Sigmoid colon (tissue), 6 donors: ENCODE measurements at regions not wholly inside any gene's neighbourhood (a gene's known extent, or its start where the extent isn't known, plus 50 kb on each side); places are given as distances from the start of the nearest gene placed in this dataset.

Source experiments
- DNase-seq: peaks from one replicate; pipeline ENCODE4 v3.0.0-alpha.2; 2019
- H3K27ac ChIP-seq, 4 donors: fragments of 200-600 bp; sonication (generic); one replicate each; pipeline ENCODE4 v1.5.1; 2016 to 2019; ENCODE audit warnings: mild to moderate bottlenecking in 1 of 4
- H3K27me3 ChIP-seq, 3 donors: fragments of 200-600 bp; sonication (generic); one replicate each; pipeline ENCODE4 v1.5.1; 2019; ENCODE audit warnings: mild to moderate bottlenecking in 1 of 3
- H3K36me3 ChIP-seq, 4 donors: fragments of 200-600 bp; sonication (generic); one replicate each; pipeline ENCODE4 v1.5.1; 2016 to 2019
- H3K4me1 ChIP-seq, 4 donors: fragments of 200-600 bp; sonication (generic); one replicate each; pipeline ENCODE4 v1.5.1; 2017 to 2019
- H3K4me3 ChIP-seq, 4 donors: fragments of 200-600 bp; sonication (generic); one replicate each; pipeline ENCODE4 v1.5.1; 2017 to 2019; ENCODE audit warnings: mild to moderate bottlenecking in 2 of 4, moderate library complexity in 1 of 4
- H3K9me3 ChIP-seq, 4 donors: fragments of 200-600 bp in 3 of 4; sonication (generic) in 3 of 4; one replicate each; pipeline versions ENCODE4 v1.5.1 to v1.6.1; 2013 to 2019
- EP300 ChIP-seq, 4 donors: sonication (generic); formaldehyde crosslinking; IDR thresholded peaks; one replicate each; pipeline ENCODE4 v1.6.1; 2017; ENCODE audit warnings: antibody characterized with exemption in 4 of 4
- POLR2A ChIP-seq, 2 donors: fragments of 450-650 bp; IDR thresholded peaks; one replicate each; pipeline ENCODE4 v1.6.1; 2016; ENCODE audit warnings: antibody characterized with exemption in 2 of 2, mild to moderate bottlenecking in 2 of 2, moderate library complexity in 2 of 2
- POLR2AphosphoS5 ChIP-seq, 4 donors: sonication (generic); formaldehyde crosslinking; IDR thresholded peaks; one replicate each; pipeline ENCODE4 v1.6.1; 2017; ENCODE audit warnings: antibody characterized with exemption in 4 of 4
- WGBS, 2 donors: extraction: QIAGEN DNeasy Blood & Tissue Kit; methylation state at CpG; one replicate each; pipeline ENCODE4 v1.1.7; 2013; 5-methylcytosine and 5-hydroxymethylcytosine counted together
- intact Hi-C: fragments of 100-400 bp; cut with DNase I; formaldehyde crosslinking; loops from one replicate; pipeline ENCODE4 v1.15.1; 2023
- TF ChIP-seq, protein P1 (sequence below), 4 experiments: fragments of 450-650 bp in 3 of 4; fragments of 200-600 bp in 1 of 4; IDR thresholded peaks; one replicate each; pipeline ENCODE4 v1.5.1; 2016 to 2019; ENCODE audit warnings: antibody characterized with exemption in 4 of 4, mild to moderate bottlenecking in 3 of 4, moderate library complexity in 2 of 4
- donor health status: healthy with polysubstance abuse.
- donor health status: healthy.

DNA sequence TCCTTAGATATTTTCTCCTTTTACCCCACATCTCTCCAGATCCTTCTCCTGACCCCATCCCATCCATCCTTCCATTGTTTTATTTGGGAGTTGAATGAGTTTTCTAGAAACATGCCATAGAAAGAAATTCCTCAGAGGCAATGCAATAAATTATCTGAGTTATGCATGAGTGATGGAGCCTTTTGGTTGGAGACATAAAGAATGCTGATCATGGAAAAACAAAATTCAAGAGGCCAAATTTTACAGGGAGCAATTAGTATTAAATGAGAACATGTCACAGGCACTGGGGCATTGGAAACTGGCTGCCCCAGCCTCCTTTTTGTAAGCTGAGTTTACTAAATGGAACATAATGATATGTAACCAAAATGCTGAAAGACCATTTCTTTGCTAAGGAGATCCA lies 74.2 kb upstream of the LCLAT1 start:
- no peaks in the 10 kb centered on the region for H3K9me3 ChIP-seq
- peaks cover 0 to 13% (median 5%) of the 10 kb centered on the region in 4 donors for H3K4me1 ChIP-seq
- TF ChIP-seq POLR2AphosphoS5 (IDR thresholded peaks at IDR 0.05) (no peak), POLR2A (IDR thresholded peaks at IDR 0.05) (no peak), EP300 (IDR thresholded peaks at IDR 0.05) (no peak)
- TF ChIP-seq, protein P1, sequence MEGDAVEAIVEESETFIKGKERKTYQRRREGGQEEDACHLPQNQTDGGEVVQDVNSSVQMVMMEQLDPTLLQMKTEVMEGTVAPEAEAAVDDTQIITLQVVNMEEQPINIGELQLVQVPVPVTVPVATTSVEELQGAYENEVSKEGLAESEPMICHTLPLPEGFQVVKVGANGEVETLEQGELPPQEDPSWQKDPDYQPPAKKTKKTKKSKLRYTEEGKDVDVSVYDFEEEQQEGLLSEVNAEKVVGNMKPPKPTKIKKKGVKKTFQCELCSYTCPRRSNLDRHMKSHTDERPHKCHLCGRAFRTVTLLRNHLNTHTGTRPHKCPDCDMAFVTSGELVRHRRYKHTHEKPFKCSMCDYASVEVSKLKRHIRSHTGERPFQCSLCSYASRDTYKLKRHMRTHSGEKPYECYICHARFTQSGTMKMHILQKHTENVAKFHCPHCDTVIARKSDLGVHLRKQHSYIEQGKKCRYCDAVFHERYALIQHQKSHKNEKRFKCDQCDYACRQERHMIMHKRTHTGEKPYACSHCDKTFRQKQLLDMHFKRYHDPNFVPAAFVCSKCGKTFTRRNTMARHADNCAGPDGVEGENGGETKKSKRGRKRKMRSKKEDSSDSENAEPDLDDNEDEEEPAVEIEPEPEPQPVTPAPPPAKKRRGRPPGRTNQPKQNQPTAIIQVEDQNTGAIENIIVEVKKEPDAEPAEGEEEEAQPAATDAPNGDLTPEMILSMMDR (IDR thresholded peaks at IDR 0.05) = no peak
- no peak overlapping the region for H3K27ac ChIP-seq
- intact Hi-C loops = no loop called here
- H3K27me3 ChIP-seq = no peaks in the 10 kb centered on the region
- H3K36me3 ChIP-seq = no peaks in the 10 kb centered on the region
- no peak overlapping the region for H3K4me3 ChIP-seq
- no peak for DNase-seq

DNA sequence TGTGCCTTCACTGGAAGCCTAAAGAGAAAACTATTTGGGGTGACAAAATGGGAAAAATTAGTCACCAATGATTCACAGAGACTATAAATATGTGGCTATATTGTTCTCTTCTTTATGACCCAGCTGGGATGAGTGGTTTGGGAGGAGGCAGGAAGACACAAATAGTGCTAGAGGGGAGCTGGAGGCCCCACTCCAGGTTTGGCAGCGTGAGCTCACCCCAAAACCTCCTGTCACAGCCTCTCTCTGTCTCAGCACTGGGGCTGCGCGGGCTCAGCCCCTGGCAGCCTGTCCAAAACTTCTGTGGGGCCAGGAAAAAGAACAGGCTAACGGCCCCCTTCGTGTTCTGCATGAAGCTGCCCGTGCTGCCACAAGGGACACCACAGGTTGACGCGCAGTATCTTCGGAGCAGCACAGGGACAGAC lies 73.2 kb upstream of the LCLAT1 start:
- Histone ChIP-seq H3K4me3 (no peak overlapping the region), H3K4me1 (peaks cover 0 to 11% (median 4%) of the 10 kb centered on the region in 4 donors), H3K9me3 (no peaks in the 10 kb centered on the region), H3K27me3 (no peaks in the 10 kb centered on the region), H3K36me3 (no peaks in the 10 kb centered on the region), H3K27ac (no peak overlapping the region)
- no peak for DNase-seq
- 88 to 91% methylated on average over 9 of the region's 9 CpGs for WGBS, 2 donors
- TF ChIP-seq POLR2A (IDR thresholded peaks at IDR 0.05) (no peak), POLR2AphosphoS5 (IDR thresholded peaks at IDR 0.05) (no peak), EP300 (IDR thresholded peaks at IDR 0.05) (no peak)
- TF ChIP-seq, protein P1 (IDR thresholded peaks at IDR 0.05) = no peak
- intact Hi-C loops = no loop called here

DNA sequence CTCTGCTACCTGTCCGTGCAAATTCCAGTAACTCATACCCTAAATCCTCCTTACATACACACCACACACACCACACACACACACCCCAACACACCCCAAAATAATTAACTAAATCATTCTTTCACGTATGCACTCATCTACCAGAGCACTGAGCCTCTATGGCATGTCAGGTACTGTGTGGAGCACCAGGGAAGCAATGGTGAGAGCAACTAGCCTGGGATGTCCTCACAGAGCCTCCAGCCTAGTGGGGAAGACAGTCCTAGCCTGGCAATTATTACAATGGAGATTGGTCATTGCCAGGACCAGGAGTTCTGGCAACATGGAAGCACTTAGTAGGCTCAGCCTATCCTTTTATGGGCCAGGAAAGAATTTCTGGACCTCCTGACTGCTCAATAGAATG lies 72.7 kb upstream of the LCLAT1 start:
- no peaks in the 10 kb centered on the region for H3K36me3 ChIP-seq
- H3K27ac ChIP-seq = no peak overlapping the region
- H3K9me3 ChIP-seq = no peaks in the 10 kb centered on the region
- peaks cover 0 to 11% (median 4%) of the 10 kb centered on the region in 4 donors for H3K4me1 ChIP-seq
- TF ChIP-seq, protein P1 (IDR thresholded peaks at IDR 0.05) = no peak
- TF ChIP-seq POLR2A (IDR thresholded peaks at IDR 0.05) (no peak), EP300 (IDR thresholded peaks at IDR 0.05) (no peak), POLR2AphosphoS5 (IDR thresholded peaks at IDR 0.05) (no peak)
- WGBS, 2 donors = 88% methylated on average over 2 of the region's 2 CpGs
- H3K27me3 ChIP-seq = no peaks in the 10 kb centered on the region
- DNase-seq = no peak
- intact Hi-C loops = no loop called here
- no peak overlapping the region for H3K4me3 ChIP-seq

DNA sequence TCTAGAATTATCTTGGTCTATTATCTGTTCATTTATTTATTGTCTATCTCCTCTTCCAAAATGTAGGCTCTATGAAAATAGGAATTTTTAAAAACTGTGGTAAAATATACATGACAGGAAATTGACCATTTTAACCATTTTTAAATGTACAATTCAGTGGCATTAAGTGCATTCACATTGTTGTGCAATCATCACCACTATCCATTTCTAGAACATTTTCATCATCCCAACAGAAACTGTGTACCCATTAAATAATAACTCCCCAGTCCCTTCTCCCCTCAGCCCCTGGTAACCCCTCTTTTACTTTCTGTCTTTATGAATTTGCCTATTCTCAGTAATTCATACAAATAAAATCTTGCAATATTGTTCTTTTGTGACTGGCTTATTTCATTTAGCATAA lies 71.1 kb upstream of the LCLAT1 start:
- H3K4me3 ChIP-seq = no peak overlapping the region
- H3K36me3 ChIP-seq = no peaks in the 10 kb centered on the region
- TF ChIP-seq POLR2AphosphoS5 (IDR thresholded peaks at IDR 0.05) = no peak
- H3K4me1 ChIP-seq = peaks cover 0 to 11% (median 4%) of the 10 kb centered on the region in 4 donors
- no peaks in the 10 kb centered on the region for H3K9me3 ChIP-seq
- H3K27me3 ChIP-seq = no peaks in the 10 kb centered on the region
- H3K27ac ChIP-seq = no peak overlapping the region
- intact Hi-C loops = no loop called here
- no peak for DNase-seq

DNA sequence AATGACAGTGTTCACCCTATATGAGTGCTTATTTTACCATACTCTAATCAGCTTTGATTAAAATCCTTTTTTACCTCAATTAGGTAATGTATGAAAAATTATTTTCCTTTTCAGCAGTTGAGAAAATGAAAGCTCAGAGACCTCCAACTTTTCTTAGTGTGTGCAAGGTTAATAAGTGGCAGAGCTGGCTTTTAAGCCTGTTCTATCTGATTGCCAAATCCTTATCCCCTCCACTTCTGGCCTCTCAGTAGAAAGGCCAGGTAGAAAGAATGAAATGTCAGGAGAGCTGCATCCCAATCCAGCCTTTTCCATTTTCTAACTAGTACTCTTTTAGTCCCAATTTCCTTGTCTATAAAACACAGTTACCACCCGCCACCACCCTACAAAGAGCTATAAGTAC lies 67.6 kb upstream of the LCLAT1 start:
- TF ChIP-seq POLR2AphosphoS5 (IDR thresholded peaks at IDR 0.05) (no peak), EP300 (IDR thresholded peaks at IDR 0.05) (no peak), POLR2A (IDR thresholded peaks at IDR 0.05) (no peak)
- TF ChIP-seq, protein P1 (IDR thresholded peaks at IDR 0.05) = no peak
- intact Hi-C loops = no loop called here
- Histone ChIP-seq H3K27ac (no peak overlapping the region), H3K36me3 (no peaks in the 10 kb centered on the region), H3K27me3 (no peaks in the 10 kb centered on the region), H3K4me3 (no peak overlapping the region), H3K4me1 (no peaks in the 10 kb centered on the region), H3K9me3 (no peaks in the 10 kb centered on the region)
- WGBS, 2 donors = 92 to 93% methylated on average over 1 of the region's 1 CpG
- no peak for DNase-seq
